HL-60/S4 (cell line): ENCODE measurements at regions not wholly inside any gene's neighbourhood (a gene's known extent, or its start where the extent isn't known, plus 50 kb on each side); places are given as distances from the start of the nearest gene placed in this dataset.
"Not testable (repeated sequence)": the region's sequence is repeated elsewhere in the genome, so short reads cannot be mapped to it uniquely, and the experiment has no call there.

Experiments used
- in situ Hi-C: fragments of 300-500 bp; cut with MboI; formaldehyde crosslinking; loops from 2 replicates; pipeline ENCODE4 v1.14.3; 2022; ENCODE audit warnings: low sequenced_read_pairs

GRCh38 chr2:111559301-111559700, 324.7 kb downstream of the ANAPC1 start:
- in situ Hi-C loops, result not testable (repeated sequence)

DNA sequence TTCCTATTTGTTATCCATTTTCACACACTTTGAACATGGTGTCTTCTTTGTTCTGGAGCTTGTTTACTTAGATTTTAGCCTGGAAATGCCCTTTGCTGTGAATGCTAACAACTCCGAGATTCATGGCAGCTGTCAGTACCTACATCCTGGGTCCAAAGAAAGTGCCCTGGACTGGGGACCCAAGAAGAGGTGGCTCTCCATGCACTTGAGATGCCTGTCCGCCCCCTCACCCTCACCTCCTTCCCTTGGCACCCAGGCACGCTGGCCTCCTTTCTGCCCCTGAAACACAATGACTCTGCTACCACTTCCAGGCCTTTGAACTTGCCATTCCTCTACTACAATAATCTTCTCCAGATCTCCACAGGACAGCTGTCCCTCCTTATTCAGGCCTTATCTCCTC, 324.2 kb downstream of the ANAPC1 start:
- in situ Hi-C loops, result not testable (repeated sequence)

GRCh38 chr2:111566068-111566467, 317.9 kb downstream of the ANAPC1 start:
- in situ Hi-C loops, result not testable (repeated sequence)

- in situ Hi-C loops, result not testable (repeated sequence)
Observed at GRCh38 chr2:111567233-111567632, 316.8 kb downstream of the ANAPC1 start.

DNA sequence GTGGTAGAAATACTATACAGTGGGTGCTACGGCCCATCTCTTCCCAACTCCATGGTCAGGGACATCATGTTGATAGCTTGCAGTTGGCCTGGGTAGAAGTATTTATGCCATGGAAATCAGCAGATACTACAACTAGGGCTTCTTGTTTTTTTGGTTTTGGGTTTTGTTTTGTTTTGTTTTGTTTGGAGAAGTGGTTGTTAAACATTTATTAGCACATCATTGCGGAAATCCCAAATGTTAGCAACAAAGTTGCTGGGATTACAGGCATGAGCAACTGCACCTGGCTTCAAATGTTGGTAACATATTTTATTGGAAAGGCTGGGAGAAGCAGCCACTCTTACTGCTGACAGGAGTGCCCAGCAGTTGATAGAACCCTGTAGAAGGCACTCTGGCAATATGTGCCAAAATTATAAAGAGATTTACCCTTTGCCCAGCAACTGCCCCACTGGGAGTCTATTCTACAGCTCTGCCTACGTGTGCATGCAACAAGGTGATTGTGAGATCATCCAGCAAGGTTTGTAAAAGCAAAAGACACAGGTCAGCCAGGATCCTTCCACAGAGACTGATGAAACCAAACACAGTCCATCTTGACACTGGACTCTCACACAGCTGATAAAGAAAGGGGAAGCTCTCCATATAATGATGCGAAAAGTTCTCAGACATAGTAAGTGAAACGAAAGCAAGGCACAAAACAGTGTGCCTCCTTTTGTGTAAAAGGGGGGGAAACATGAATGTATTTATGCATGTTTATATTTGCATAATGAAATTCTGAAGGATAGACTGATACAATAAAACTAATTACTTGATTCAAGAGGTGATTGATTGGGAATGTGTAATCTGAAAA, 314.4 kb downstream of the ANAPC1 start:
- in situ Hi-C loops, result not testable (repeated sequence)

GRCh38 chr2:111570300-111571114, 313.5 kb downstream of the ANAPC1 start:
- in situ Hi-C loops, result not testable (repeated sequence)

- in situ Hi-C loops, result not testable (repeated sequence)
Observed at GRCh38 chr2:111574803-111575202, 309.2 kb downstream of the ANAPC1 start.

GRCh38 chr2:111577154-111577885, 306.7 kb downstream of the ANAPC1 start:
- in situ Hi-C loops, result not testable (repeated sequence)

GRCh38 chr2:111579500-111580134, 304.4 kb downstream of the ANAPC1 start:
- in situ Hi-C loops, result not testable (repeated sequence)

DNA sequence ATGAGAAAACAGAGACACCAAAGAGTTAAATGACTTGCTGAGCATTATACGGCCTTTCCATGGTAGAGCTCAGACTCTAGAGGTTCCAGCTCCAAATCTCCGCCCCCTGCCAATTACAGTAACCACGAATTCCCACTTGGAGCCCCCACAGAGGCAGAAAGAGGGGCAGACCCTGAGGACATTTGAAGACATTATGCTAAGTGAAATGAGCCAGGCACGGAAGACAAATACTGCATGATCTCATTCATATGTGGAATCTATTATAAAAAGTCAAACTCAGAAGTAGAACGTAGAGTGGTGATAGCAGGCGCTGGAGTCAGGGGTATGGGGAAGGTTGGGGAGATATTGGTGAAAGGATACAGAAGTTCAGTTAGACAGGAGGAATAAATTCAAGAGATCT, 303.4 kb downstream of the ANAPC1 start:
- in situ Hi-C loops, result not testable (repeated sequence)

GRCh38 chr2:111582090-111582489, 301.9 kb downstream of the ANAPC1 start:
- in situ Hi-C loops, result not testable (repeated sequence)

GRCh38 chr2:111583480-111583879, 300.5 kb downstream of the ANAPC1 start:
- in situ Hi-C loops, result not testable (repeated sequence)

GRCh38 chr2:111584540-111584939, 299.5 kb downstream of the ANAPC1 start:
- in situ Hi-C loops, result not testable (repeated sequence)

- in situ Hi-C loops, result not testable (repeated sequence)
Observed at GRCh38 chr2:111584950-111585349, 299.0 kb downstream of the ANAPC1 start.

GRCh38 chr2:111586014-111586413, 298.0 kb downstream of the ANAPC1 start:
- in situ Hi-C loops, result not testable (repeated sequence)

DNA sequence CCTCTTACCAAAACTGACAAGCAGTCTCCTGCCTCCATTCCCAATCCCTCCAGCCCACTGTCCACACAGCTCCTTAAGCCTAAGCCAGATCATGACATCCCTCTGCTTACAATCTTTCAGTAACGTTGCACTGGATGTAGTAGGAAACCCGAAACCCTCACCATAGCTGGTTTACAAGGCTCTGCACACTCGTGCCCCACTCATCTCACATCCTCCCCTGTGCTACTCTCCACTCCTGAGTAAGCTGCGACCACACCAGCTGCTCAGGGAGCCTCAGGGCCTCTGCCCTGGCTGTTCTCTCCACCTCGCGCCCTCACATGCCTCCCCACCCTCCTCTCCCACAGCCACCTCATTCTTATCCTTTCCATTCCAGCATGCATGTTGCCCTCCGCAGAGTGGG, 288.9 kb downstream of the ANAPC1 start:
- in situ Hi-C loops, result not testable (repeated sequence)

DNA sequence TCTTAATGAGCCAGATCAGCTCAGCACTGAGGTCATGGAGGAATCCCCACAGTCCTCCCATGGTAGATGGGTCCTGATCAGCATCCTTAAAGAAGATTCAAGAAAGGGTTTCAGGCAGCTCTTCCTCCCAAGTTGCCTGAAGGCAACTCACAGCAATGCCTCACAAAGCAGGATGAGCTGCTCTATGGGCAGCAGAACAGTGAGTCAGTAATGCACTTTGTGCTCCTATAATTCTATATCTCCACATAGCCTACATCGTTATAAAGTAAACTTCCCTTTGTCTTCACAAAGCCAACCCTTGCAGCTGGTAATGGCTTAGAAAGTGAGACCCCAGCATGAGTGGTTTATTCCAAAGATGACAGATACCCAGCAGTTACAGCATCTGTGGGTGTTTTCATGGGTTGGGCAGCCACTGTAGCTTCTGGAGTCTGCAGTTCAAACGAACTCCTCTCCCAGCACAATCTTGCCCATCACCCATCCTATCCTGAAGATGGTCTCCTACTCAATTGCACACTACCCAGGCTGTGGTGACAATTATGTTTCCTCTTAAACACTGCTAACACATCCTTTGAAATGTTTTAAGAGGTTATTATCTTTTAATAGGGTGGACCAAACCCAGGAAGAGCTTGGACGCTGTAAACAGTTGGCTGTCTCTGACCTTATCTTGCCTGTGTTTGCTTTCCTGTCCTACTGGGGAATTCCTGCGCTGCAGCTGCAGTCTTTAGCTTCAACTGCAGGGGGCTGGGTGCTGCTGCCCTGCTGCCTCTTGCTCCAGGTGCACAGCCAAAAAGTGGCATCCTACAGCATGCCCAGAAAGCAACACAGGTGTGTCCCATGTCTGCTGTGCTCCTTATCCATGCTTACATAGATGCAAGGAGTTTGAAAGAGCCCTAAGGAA, 286.9 kb downstream of the ANAPC1 start:
- in situ Hi-C loops, result not testable (repeated sequence)

- in situ Hi-C loops, result not testable (repeated sequence)
Observed at GRCh38 chr2:111598944-111599343, 285.0 kb downstream of the ANAPC1 start.

- in situ Hi-C loops, result not testable (repeated sequence)
Observed at GRCh38 chr2:111602259-111602658, 281.7 kb downstream of the ANAPC1 start.

DNA sequence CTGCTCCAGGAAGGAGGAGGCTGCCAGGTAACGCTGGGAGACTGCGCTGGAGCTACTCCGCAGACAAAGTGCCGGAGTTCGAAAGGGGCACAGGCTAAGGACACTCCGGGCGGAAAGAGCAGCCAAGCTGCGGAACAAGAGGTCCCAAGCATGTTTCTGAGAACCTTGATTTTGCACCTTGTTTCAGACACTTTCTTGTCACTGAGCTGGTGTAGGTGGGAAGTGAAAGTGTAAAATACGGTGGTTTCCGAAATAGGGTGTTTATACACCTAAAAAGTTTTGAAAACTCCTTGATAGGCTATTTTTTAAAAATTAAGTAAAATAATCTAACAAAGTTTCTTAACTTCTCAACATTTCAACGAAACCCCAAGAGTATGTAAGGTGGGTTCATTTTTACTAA, 278.2 kb downstream of the ANAPC1 start:
- in situ Hi-C loops, result not testable (repeated sequence)
